Gastrocnemius medialis (tissue), 4 donors: ENCODE measurements at regions not wholly inside any gene's neighbourhood (a gene's known extent, or its start where the extent isn't known, plus 50 kb on each side); places are given as distances from the start of the nearest gene placed in this dataset.

Source experiments
- ATAC-seq, 2 donors: fragments of 150-250 bp; one replicate each; pipeline ENCODE4 v1.9.1; 2016
- DNase-seq, 2 donors: peaks; one replicate each; pipeline ENCODE4 v3.0.0-alpha.2; 2019
- H3K27ac ChIP-seq, 4 donors: fragments of 200-600 bp; sonication (generic); 1 replicate in 1 of 4; 2 replicates in 3 of 4; pipeline ENCODE4 v1.5.1; 2016 to 2018; ENCODE audit warnings: mild to moderate bottlenecking in 2 of 4, moderate library complexity in 1 of 4
- H3K27me3 ChIP-seq, 3 donors: fragments of 200-600 bp; sonication (generic) in 2 of 3; 1 replicate in 1 of 3; 2 replicates in 2 of 3; pipeline versions ENCODE4 v1.5.1 to v1.6.0; 2016 to 2019; ENCODE audit warnings: mild to moderate bottlenecking in 1 of 3, moderate library complexity in 1 of 3
- H3K36me3 ChIP-seq, 2 donors: fragments of 200-600 bp; sonication (generic) in 1 of 2; one replicate each; pipeline ENCODE4 v1.5.1; 2017 to 2018
- H3K4me1 ChIP-seq, 2 donors: fragments of 200-600 bp; sonication (generic) in 1 of 2; one replicate each; pipeline ENCODE4 v1.5.1; 2016 to 2017; ENCODE audit warnings: mild to moderate bottlenecking in 2 of 2
- H3K4me3 ChIP-seq, 4 donors: fragments of 200-600 bp; sonication (generic) in 3 of 4; 1 replicate in 1 of 4; 2 replicates in 3 of 4; pipeline ENCODE4 v1.5.1; 2016 to 2019; ENCODE audit warnings: mild to moderate bottlenecking in 2 of 4
- H3K9me3 ChIP-seq, 3 donors: fragments of 200-600 bp; sonication (generic) in 2 of 3; 1 replicate in 1 of 3; 2 replicates in 2 of 3; pipeline ENCODE4 v1.5.1; 2016 to 2019
- CTCF ChIP-seq, 5 experiments: fragments of 450-650 bp in 3 of 5; fragments of 200-600 bp in 2 of 5; sonication (generic) in 2 of 5; IDR thresholded peaks in 4 of 5; conservative IDR thresholded peaks in 1 of 5; 1 replicate in 4 of 5; 2 replicates in 1 of 5; pipeline ENCODE4 v1.5.1; 2016 to 2019; ENCODE audit warnings: antibody characterized with exemption in 5 of 5, mild to moderate bottlenecking in 3 of 5, moderate library complexity in 3 of 5
- POLR2A ChIP-seq, 2 donors: fragments of 450-650 bp; IDR thresholded peaks; one replicate each; pipeline ENCODE4 v1.6.1; 2017; ENCODE audit warnings: antibody characterized with exemption in 2 of 2, mild to moderate bottlenecking in 2 of 2, moderate library complexity in 2 of 2
- in situ Hi-C, 4 donors: fragments of 200-750 bp; cut with MboI; loops; one replicate each; pipeline versions ENCODE4 v1.15.0 to v1.8.0; 2017; ENCODE audit warnings: low sequenced_read_pairs in 4 of 4
- intact Hi-C: fragments of 100-400 bp; cut with DNase I; formaldehyde crosslinking; loops from one replicate; pipeline ENCODE4 v1.15.1; 2023; ENCODE audit warnings: low total_unique reads

DNA sequence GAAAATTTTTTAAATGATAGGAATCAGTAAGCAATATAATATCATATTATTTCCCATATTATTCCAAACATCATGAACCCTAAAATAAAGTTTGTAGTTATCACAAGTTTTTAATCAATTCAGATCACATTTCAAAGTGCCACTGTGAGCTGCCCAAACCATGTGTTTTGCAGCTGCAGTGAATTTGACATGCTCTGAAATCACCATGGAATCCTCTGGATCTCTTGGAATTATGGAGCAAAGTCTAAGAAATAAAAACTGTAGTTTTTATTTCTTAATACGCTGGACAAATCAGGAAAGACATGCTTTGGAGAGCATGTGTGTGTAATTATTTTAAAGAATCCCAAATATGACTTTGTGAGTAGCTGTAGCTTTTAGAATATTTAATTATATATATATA lies 262.7 kb downstream of the ANKRD50 start:
- ATAC-seq (no peak), DNase-seq (no peak)
- no peaks in the 10 kb centered on the region for H3K36me3 ChIP-seq
- H3K4me3 ChIP-seq: no peak overlapping the region
- H3K27me3 ChIP-seq: no peaks in the 10 kb centered on the region
- H3K4me1 ChIP-seq: no peaks in the 10 kb centered on the region
- H3K9me3 ChIP-seq: no peaks in the 10 kb centered on the region
- no peak for TF ChIP-seq CTCF (IDR thresholded peaks at IDR 0.05 in 4 of 5, conservative IDR thresholded peaks at IDR 0.05 in 1 of 5)
- TF ChIP-seq POLR2A (IDR thresholded peaks at IDR 0.05): no peak
- H3K27ac ChIP-seq: no peak overlapping the region
- in situ Hi-C loops: no loop called here
- intact Hi-C loops: no loop called here

DNA sequence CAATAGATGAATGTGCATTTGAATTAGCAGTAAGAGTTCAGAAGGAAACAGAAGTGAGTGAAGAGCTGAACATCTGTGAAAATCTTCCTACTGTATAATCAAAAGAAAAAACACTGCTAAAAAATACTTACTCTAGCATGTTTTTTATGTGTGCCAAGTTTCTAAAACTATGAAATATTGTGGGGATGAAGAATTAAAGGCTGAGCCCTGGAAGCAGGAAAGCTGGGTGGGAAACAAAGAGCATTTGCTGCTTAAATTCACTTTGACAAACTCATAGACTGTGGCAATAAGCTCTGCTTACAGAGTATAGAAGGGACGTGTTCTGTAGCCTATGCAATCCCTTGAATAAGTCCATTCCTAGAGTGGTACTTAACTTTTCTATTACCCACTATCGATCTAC lies 261.7 kb downstream of the ANKRD50 start:
- in situ Hi-C loops: no loop called here
- ATAC-seq (no peak), DNase-seq (no peak)
- Histone ChIP-seq H3K36me3 (no peaks in the 10 kb centered on the region), H3K27ac (no peak overlapping the region), H3K27me3 (no peaks in the 10 kb centered on the region), H3K9me3 (no peaks in the 10 kb centered on the region), H3K4me3 (no peak overlapping the region), H3K4me1 (no peaks in the 10 kb centered on the region)
- intact Hi-C loops: no loop called here
- no peak for TF ChIP-seq CTCF (IDR thresholded peaks at IDR 0.05 in 4 of 5, conservative IDR thresholded peaks at IDR 0.05 in 1 of 5)
- no peak for TF ChIP-seq POLR2A (IDR thresholded peaks at IDR 0.05)

DNA sequence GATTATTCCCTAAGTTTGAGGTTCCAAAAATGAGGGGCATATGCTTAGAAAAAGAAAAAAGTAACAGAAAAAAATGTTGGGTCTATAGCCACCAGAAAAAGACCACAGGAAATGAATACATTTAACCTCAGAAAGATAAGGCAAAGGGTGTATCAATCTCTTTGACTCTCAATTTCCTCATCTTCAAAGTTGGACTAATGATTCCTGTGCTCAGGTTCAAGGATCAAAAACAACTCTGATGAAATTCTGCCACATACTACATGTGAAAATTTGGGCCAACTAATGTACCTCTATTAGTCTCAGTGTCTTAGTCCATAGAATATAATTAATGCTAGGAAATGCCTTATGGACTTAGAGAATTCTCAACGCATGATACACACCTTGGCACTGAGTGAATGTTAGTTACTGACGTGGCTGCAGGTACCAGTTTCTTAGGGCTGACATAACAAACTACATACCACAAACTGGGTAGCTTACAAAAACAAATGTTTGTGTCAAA lies 257.7 kb downstream of the ANKRD50 start:
- no peak overlapping the region for H3K27ac ChIP-seq
- no peaks in the 10 kb centered on the region for H3K27me3 ChIP-seq
- DNase-seq (no peak), ATAC-seq (no peak)
- H3K36me3 ChIP-seq: no peaks in the 10 kb centered on the region
- TF ChIP-seq CTCF (IDR thresholded peaks at IDR 0.05 in 4 of 5, conservative IDR thresholded peaks at IDR 0.05 in 1 of 5): no peak
- TF ChIP-seq POLR2A (IDR thresholded peaks at IDR 0.05): no peak
- H3K9me3 ChIP-seq: no peaks in the 10 kb centered on the region
- in situ Hi-C loops: no loop called here
- intact Hi-C loops: no loop called here
- H3K4me1 ChIP-seq: no peaks in the 10 kb centered on the region
- H3K4me3 ChIP-seq: no peak overlapping the region

GRCh38 chr4:124455671-124456070 lies 256.9 kb downstream of the ANKRD50 start:
- DNase-seq: no peak
- intact Hi-C loops: no loop called here
- Histone ChIP-seq H3K27me3 (no peaks in the 10 kb centered on the region), H3K4me1 (no peaks in the 10 kb centered on the region), H3K9me3 (no peaks in the 10 kb centered on the region), H3K36me3 (no peaks in the 10 kb centered on the region), H3K4me3 (no peak overlapping the region), H3K27ac (no peak overlapping the region)
- TF ChIP-seq CTCF (IDR thresholded peaks at IDR 0.05 in 4 of 5, conservative IDR thresholded peaks at IDR 0.05 in 1 of 5) (no peak), POLR2A (IDR thresholded peaks at IDR 0.05) (no peak)
- in situ Hi-C loops: no loop called here
- no peak for ATAC-seq
